K562 (cell line): ENCODE measurements at regions not wholly inside any gene's neighbourhood (a gene's known extent, or its start where the extent isn't known, plus 50 kb on each side); places are given as distances from the start of the nearest gene placed in this dataset.

Experiments used
- ATAC-seq: fragments of 200-7000 bp; cut with Tn5 transposase; 3 replicates; pipeline ENCODE4 v1.9.1; 2020; ENCODE audit warnings: moderate library complexity
- BruUV-seq: library from RNA; stranded (reverse); fragments of 400-500 nt; replicated peaks from 2 replicates; lab custom pipeline; 2021; lab: Mats Ljungman, UMichigan
- CTCF ChIA-PET: fragments of 300-600 bp; formaldehyde crosslinking; extraction: SDS; loops from one replicate; lab custom pipeline; 2021; ENCODE audit warnings: low intra/inter-chr PET ratio; lab: Yijun Ruan, JAX
- POLR2A ChIA-PET: fragments of 300-600, 350-650 bp; sonication (Branson Sonifier 250); formaldehyde crosslinking; extraction: SDS; loops from one replicate; lab custom pipeline; 2021; ENCODE audit warnings: antibody characterized with exemption, inconsistent platforms; lab: Yijun Ruan, JAX
- DNase-seq, 4 experiments: peaks; one replicate each; pipeline versions ENCODE4 v3.0.0 to v3.0.0-alpha.2; 2011 to 2018; ENCODE audit warnings: low spot score in 3 of 4, mixed read lengths in 3 of 4; ENCODE audit errors: extremely low read depth in 1 of 4
- FAIRE-seq: peaks from 2 replicates; lab custom pipeline; 2011; peaks lifted over from hg19 to GRCh38; lab: Jason Lieb, UNC
- H2AFZ ChIP-seq: 2 replicates; pipeline ENCODE4 v1.6.0; 2011; ENCODE audit warnings: low read depth, low read length, control low read depth, inconsistent platforms
- H3K27ac ChIP-seq: fragments of 200-600 bp; 3 replicates; pipeline ENCODE4 v1.8.0; 2011; ENCODE audit warnings: low read depth, mild to moderate bottlenecking, control low read depth, inconsistent platforms, low read length, moderate library complexity, mixed read lengths; ENCODE audit errors: extremely low read depth
- H3K27me3 ChIP-seq, 2 experiments: fragments of 300-600 bp in 1 of 2; 2 replicates in 1 of 2; 3 replicates in 1 of 2; pipeline versions ENCODE4 v1.6.0 to v1.8.0; 2011; ENCODE audit warnings: inconsistent platforms in 2 of 2, low read length in 2 of 2, mild to moderate bottlenecking in 1 of 2, mixed read lengths in 1 of 2, moderate library complexity in 1 of 2; ENCODE audit not compliant: control insufficient read depth in 2 of 2, insufficient read depth in 2 of 2
- H3K36me3 ChIP-seq: fragments of 300-600 bp; 3 replicates; pipeline ENCODE4 v1.8.0; 2011; ENCODE audit warnings: mild to moderate bottlenecking, low read length, inconsistent platforms; ENCODE audit not compliant: control insufficient read depth, insufficient read depth
- H3K4me1 ChIP-seq, 2 experiments: fragments of 200-600 bp in 1 of 2; replicated peaks in 1 of 2; 2 replicates in 1 of 2; 3 replicates in 1 of 2; pipeline versions ENCODE4 v1.5.1 to v1.8.0; 2011; ENCODE audit warnings: inconsistent platforms in 2 of 2, low read length in 2 of 2, mild to moderate bottlenecking in 1 of 2, mixed read lengths in 1 of 2, moderate library complexity in 1 of 2; ENCODE audit not compliant: control insufficient read depth in 2 of 2, insufficient read depth in 2 of 2
- H3K4me2 ChIP-seq: 2 replicates; pipeline ENCODE4 v1.6.1; 2011; ENCODE audit warnings: low read length, control low read depth, inconsistent platforms, mixed read lengths; ENCODE audit not compliant: insufficient read depth
- H3K4me3 ChIP-seq: fragments of 200-600 bp; sonication (generic), shearing (Covaris generic); 2 replicates; pipeline ENCODE4 v1.5.1; 2016; ENCODE audit warnings: control low read depth, inconsistent platforms
- H3K79me2 ChIP-seq: fragments of 200-600 bp; 3 replicates; pipeline ENCODE4 v1.8.0; 2011; ENCODE audit warnings: low read length, inconsistent platforms; ENCODE audit not compliant: control insufficient read depth, insufficient read depth
- H3K9ac ChIP-seq, 2 experiments: 2 replicates each; pipeline versions ENCODE4 v1.6.0 to v1.6.1; 2011; ENCODE audit warnings: low read depth in 2 of 2, low read length in 2 of 2, control low read depth in 1 of 2, inconsistent platforms in 1 of 2, mild to moderate bottlenecking in 1 of 2, mixed read lengths in 1 of 2; ENCODE audit not compliant: insufficient read depth in 1 of 2
- H3K9me1 ChIP-seq: one replicate; pipeline ENCODE4 v1.6.0; 2011; ENCODE audit warnings: inconsistent platforms, mild to moderate bottlenecking, low read length, moderate library complexity; ENCODE audit not compliant: control insufficient read depth, insufficient read depth
- H3K9me3 ChIP-seq: replicated peaks from 2 replicates; pipeline ENCODE4 v1.5.1; 2011; ENCODE audit warnings: low read depth, low read length, inconsistent platforms; ENCODE audit not compliant: control insufficient read depth, insufficient read depth
- H4K20me1 ChIP-seq: replicated peaks from 2 replicates; pipeline ENCODE4 v1.6.1; 2011; ENCODE audit warnings: low read length, inconsistent platforms, mixed read lengths; ENCODE audit not compliant: control insufficient read depth, insufficient read depth
- CHD4 ChIP-seq: fragments of 200-600 bp; sonication (generic); IDR thresholded peaks from 3 replicates; pipeline ENCODE4 v1.6.1; 2012; ENCODE audit warnings: low read depth, mild to moderate bottlenecking, mixed read lengths, low read length, inconsistent platforms; ENCODE audit not compliant: insufficient read depth, insufficient replicate concordance, poor library complexity, severe bottlenecking
- CREB1 ChIP-seq, 2 experiments: sonication (generic) in 1 of 2; formaldehyde crosslinking in 1 of 2; IDR thresholded peaks; 2 replicates each; pipeline versions ENCODE4 v1.6.1 to v1.8.0; 2012 to 2022; ENCODE audit warnings: inconsistent platforms in 1 of 2, mild to moderate bottlenecking in 1 of 2, missing genetic modification reagents in 1 of 2, moderate library complexity in 1 of 2
- CREB5 ChIP-seq: fragments of 250-450 bp; sonication (Bioruptor Pico); IDR thresholded peaks from 2 replicates; pipeline ENCODE4 v1.5.0; 2020; ENCODE audit warnings: mild to moderate bottlenecking
- CTCF ChIP-seq, 3 experiments: IDR thresholded peaks in 2 of 3; conservative IDR thresholded peaks in 1 of 3; 2 replicates each; pipeline ENCODE4 v1.5.1; 2011 to 2012; ENCODE audit warnings: low read length in 3 of 3, mild to moderate bottlenecking in 3 of 3, control low read depth in 2 of 3, improper control_type of control experiment in 1 of 3, inconsistent platforms in 1 of 3, low read depth in 1 of 3, mixed read lengths in 1 of 3, moderate library complexity in 1 of 3; ENCODE audit not compliant: insufficient read depth in 2 of 3
- EWSR1 ChIP-seq: fragments of 450-650 bp; IDR thresholded peaks from 2 replicates; pipeline ENCODE4 v1.6.1; 2018; ENCODE audit warnings: borderline replicate concordance, mild to moderate bottlenecking, low read depth, moderate library complexity; ENCODE audit not compliant: partially characterized antibody
- GMEB1 ChIP-seq: fragments of 250-450 bp; sonication (Bioruptor Pico); IDR thresholded peaks from 2 replicates; pipeline ENCODE4 v1.4.0; 2020; ENCODE audit warnings: mild to moderate bottlenecking
- ID3 ChIP-seq, 2 experiments: fragments of 250-450 bp in 1 of 2; fragments of 450-650 bp in 1 of 2; sonication (Bioruptor Pico) in 1 of 2; IDR thresholded peaks; 2 replicates each; pipeline versions ENCODE4 v1.6.1 to v1.8.0; 2016 to 2021; ENCODE audit warnings: mild to moderate bottlenecking in 2 of 2, moderate library complexity in 2 of 2, missing compliant biosample characterization in 1 of 2, missing genetic modification characterization in 1 of 2
- POU5F1 ChIP-seq: fragments of 150-350 bp; IDR thresholded peaks from 2 replicates; pipeline ENCODE4 v1.6.1; 2014; ENCODE audit warnings: borderline replicate concordance, low read length, low read depth, mild to moderate bottlenecking; ENCODE audit not compliant: partially characterized antibody
- SPI1 ChIP-seq: IDR thresholded peaks from 2 replicates; pipeline ENCODE4 v1.6.1; 2011; ENCODE audit warnings: low read depth, low read length, control low read depth, borderline replicate concordance
- TFAM ChIP-seq: fragments of 250-450 bp; sonication (Bioruptor Pico); conservative IDR thresholded peaks from 2 replicates; pipeline ENCODE4 v1.5.0; 2021; ENCODE audit warnings: mild to moderate bottlenecking, moderate library complexity
- ZBED1 ChIP-seq: IDR thresholded peaks from 2 replicates; pipeline ENCODE4 v1.6.1; 2014
- WGBS: fragments of 100-300 bp; shearing (Covaris generic); methylation state at CpG from one replicate; pipeline ENCODE4 v1.1.6; 2016; ENCODE audit warnings: low coverage, mixed read lengths; ENCODE audit not compliant: insufficient coverage; ENCODE audit errors: missing lambda C conversion rate; 5-methylcytosine and 5-hydroxymethylcytosine counted together
- in situ Hi-C: fragments of 300-500 bp; cut with MboI; formaldehyde crosslinking; loops from 4 replicates; pipeline ENCODE4 v1.15.0; 2018; ENCODE audit warnings: inconsistent platforms, mixed read lengths
- intact Hi-C: fragments of 100-400 bp; cut with micrococcal nuclease; formaldehyde crosslinking; loops from 2 replicates; pipeline ENCODE4 v1.14.2; 2022

- Histone ChIP-seq H3K27ac (no peak overlapping the region), H3K4me2 (no peak overlapping the region), H4K20me1 (no peaks in the 10 kb centered on the region), H3K4me3 (no peak overlapping the region), H3K27me3 (no peaks in the 10 kb centered on the region), H3K9me1 (no peaks in the 10 kb centered on the region), H3K4me1 (no peaks in the 10 kb centered on the region), H3K36me3 (no peaks in the 10 kb centered on the region), H3K79me2 (no peaks in the 10 kb centered on the region), H2AFZ (no peak overlapping the region), H3K9me3 (no peaks in the 10 kb centered on the region), H3K9ac (no peak overlapping the region)
- TF ChIP-seq CTCF (IDR thresholded peaks at IDR 0.05 in 2 of 3, conservative IDR thresholded peaks at IDR 0.05 in 1 of 3; ENCODE audit: insufficient read depth in 2 of 3, low read depth in 1 of 3, low read length in 3 of 3) (no peak), TFAM (CRISPR knock-in tag) (no peak), GMEB1 (CRISPR knock-in tag) (no peak), CREB1 (IDR thresholded peaks at IDR 0.05) (no peak), CREB1 (CRISPR knock-in tag; IDR thresholded peaks at IDR 0.05) (no peak), POU5F1 (no peak), SPI1 (no peak), CREB5 (CRISPR knock-in tag) (no peak), CHD4 (no peak), EWSR1 (no peak), ZBED1 (no peak), ID3 (CRISPR knock-in tag; IDR thresholded peaks at IDR 0.05) (no peak), ID3 (tag; IDR thresholded peaks at IDR 0.05) (no peak)
- DNase-seq (no peak), FAIRE-seq (no peak), ATAC-seq (no peak)
- WGBS: 0% methylated on average over 2 of the region's 2 CpGs
- in situ Hi-C loops (no loop called here), intact Hi-C loops (no loop called here)
- CTCF ChIA-PET: no interaction called here
- no TSS peak for BruUV-seq
- POLR2A ChIA-PET: no interaction called here
Observed at GRCh38 chr4:30833206-30833605, 113.0 kb downstream of the PCDH7 start.
